HG02623 (cell line): ENCODE measurements at regions not wholly inside any gene's neighbourhood (a gene's known extent, or its start where the extent isn't known, plus 50 kb on each side); places are given as distances from the start of the nearest gene placed in this dataset.
"Not testable (repeated sequence)": the region's sequence is repeated elsewhere in the genome, so short reads cannot be mapped to it uniquely, and the experiment has no call there.

Experiments
- ATAC-seq: cut with Tn5 transposase; IDR thresholded peaks from one replicate; pipeline ENCODE4 v1.9.1; 2021; ENCODE audit warnings: moderate library complexity; ENCODE audit not compliant: unreplicated experiment

GRCh38 chr7:121531175-121532070 is 135.3 kb upstream of the FAM3C start:
- no peak for ATAC-seq

- peak; percentile 99 for ATAC-seq
Measured at GRCh38 chr7:121530227-121531174, 134.4 kb upstream of the FAM3C start.

- no peak for ATAC-seq
Measured at GRCh38 chr7:121529003-121529402, 132.9 kb upstream of the FAM3C start.

GRCh38 chr7:121526210-121526609 is 130.1 kb upstream of the FAM3C start:
- ATAC-seq: not testable (repeated sequence)

GRCh38 chr7:121525155-121525819 is 129.2 kb upstream of the FAM3C start:
- no peak for ATAC-seq

- ATAC-seq: no peak
Measured at GRCh38 chr7:121521711-121522400, 125.7 kb upstream of the FAM3C start.

GRCh38 chr7:121520911-121521310 is 124.8 kb upstream of the FAM3C start:
- ATAC-seq: no peak

GRCh38 chr7:121519548-121520521 is 123.7 kb upstream of the FAM3C start:
- ATAC-seq: peak; percentile 64

GRCh38 chr7:121517591-121517990 is 121.5 kb upstream of the FAM3C start:
- ATAC-seq: no peak

GRCh38 chr7:121516821-121517220 is 120.7 kb upstream of the FAM3C start:
- no peak for ATAC-seq

GRCh38 chr7:121515630-121516401 is 119.7 kb upstream of the FAM3C start:
- ATAC-seq: no peak

GRCh38 chr7:121515229-121515628 is 119.1 kb upstream of the FAM3C start:
- ATAC-seq: no peak

- ATAC-seq: no peak
Measured at GRCh38 chr7:121513105-121513504, 117.0 kb upstream of the FAM3C start.

- no peak for ATAC-seq
Measured at GRCh38 chr7:121510858-121511482, 114.9 kb upstream of the FAM3C start.

GRCh38 chr7:121510302-121510701 is 114.2 kb upstream of the FAM3C start:
- ATAC-seq: no peak

- ATAC-seq: no peak
Measured at GRCh38 chr7:121505540-121506182, 109.6 kb upstream of the FAM3C start.

GRCh38 chr7:121505021-121505420 is 108.9 kb upstream of the FAM3C start:
- ATAC-seq: no peak

GRCh38 chr7:121504482-121504881 is 108.4 kb upstream of the FAM3C start:
- no peak for ATAC-seq
